ENCODE measurements at regions not wholly inside any gene's neighbourhood (a gene's known extent, or its start where the extent isn't known, plus 50 kb on each side); places are given as distances from the start of the nearest gene placed in this dataset.

- no peak for TF ChIP-seq CTCF (IDR thresholded peaks at IDR 0.05; ENCODE audit: insufficient read depth, low read depth, low read length)
- TF ChIP-seq EZH2 (IDR thresholded peaks at IDR 0.05; ENCODE audit: insufficient read depth, low read length), result no peak
Measured at GRCh38 chr4:106507440-106507839, 138.9 kb upstream of the GIMD1 start.

All from astrocyte (in vitro differentiated cells and primary cell).